ENCODE measurements at regions not wholly inside any gene's neighbourhood (a gene's known extent, or its start where the extent isn't known, plus 50 kb on each side); places are given as distances from the start of the nearest gene placed in this dataset.

- H4K20me1 ChIP-seq (ENCODE audit: control insufficient read depth, insufficient read depth, low read depth, low read length) = no peaks in the 10 kb centered on the region
- H3K9me3 ChIP-seq (ENCODE audit: control insufficient read depth, insufficient read depth, low read length) = peaks cover 3% of the 10 kb centered on the region; the same call in 1 of the 2 replicates
- no peak overlapping the region for H3K4me3 ChIP-seq (ENCODE audit: low read length)
- no peaks in the 10 kb centered on the region for H3K79me2 ChIP-seq (ENCODE audit: control insufficient read depth, low read length)
- H3K27ac ChIP-seq (ENCODE audit: low read depth, low read length) = no peak overlapping the region
- no peaks in the 10 kb centered on the region for H3F3A ChIP-seq (ENCODE audit: control insufficient read depth, insufficient read depth)
- H3K4me1 ChIP-seq (ENCODE audit: control insufficient read depth, low read length) = no peaks in the 10 kb centered on the region
- no peaks in the 10 kb centered on the region for H3K9me2 ChIP-seq (replicated peaks; ENCODE audit: control insufficient read depth, low read length)
- TF ChIP-seq CTCF (IDR thresholded peaks at IDR 0.05; ENCODE audit: low read depth, low read length, poor library complexity, severe bottlenecking) (no peak), EZH2phosphoT487 (IDR thresholded peaks at IDR 0.05; ENCODE audit: borderline replicate concordance, low read length) (no peak)
- no peak overlapping the region for H3K4me2 ChIP-seq (ENCODE audit: low read length)
- no peaks in the 10 kb centered on the region for H3K36me3 ChIP-seq (ENCODE audit: control insufficient read depth, low read length)
- no peaks in the 10 kb centered on the region for H3K27me3 ChIP-seq (ENCODE audit: control insufficient read depth, low read length)
These were observed 435.4 kb upstream of the TSHZ3 start for GRCh38 chr19:31784671-31785101.

- no peak overlapping the region for H3K4me3 ChIP-seq (ENCODE audit: low read length)
- no peaks in the 10 kb centered on the region for H3K9me2 ChIP-seq (replicated peaks; ENCODE audit: control insufficient read depth, low read length)
- no peaks in the 10 kb centered on the region for H3K36me3 ChIP-seq (ENCODE audit: control insufficient read depth, low read length)
- H3K27ac ChIP-seq (ENCODE audit: low read depth, low read length) = no peak overlapping the region
- no peak for TF ChIP-seq EZH2phosphoT487 (IDR thresholded peaks at IDR 0.05; ENCODE audit: borderline replicate concordance, low read length)
- no peak for TF ChIP-seq CTCF (IDR thresholded peaks at IDR 0.05; ENCODE audit: low read depth, low read length, poor library complexity, severe bottlenecking)
- no peaks in the 10 kb centered on the region for H3K4me1 ChIP-seq (ENCODE audit: control insufficient read depth, low read length)
- H3K4me2 ChIP-seq (ENCODE audit: low read length) = no peak overlapping the region
- no peaks in the 10 kb centered on the region for H3F3A ChIP-seq (ENCODE audit: control insufficient read depth, insufficient read depth)
- H3K27me3 ChIP-seq (ENCODE audit: control insufficient read depth, low read length) = no peaks in the 10 kb centered on the region
- H3K79me2 ChIP-seq (ENCODE audit: control insufficient read depth, low read length) = no peaks in the 10 kb centered on the region
- H4K20me1 ChIP-seq (ENCODE audit: control insufficient read depth, insufficient read depth, low read depth, low read length) = no peaks in the 10 kb centered on the region
- H3K9me3 ChIP-seq (ENCODE audit: control insufficient read depth, insufficient read depth, low read length) = no peaks in the 10 kb centered on the region
These were observed 452.4 kb upstream of the TSHZ3 start for GRCh38 chr19:31801611-31802010.

- TF ChIP-seq CTCF (IDR thresholded peaks at IDR 0.05; ENCODE audit: low read depth, low read length, poor library complexity, severe bottlenecking) = no peak
- no peak for TF ChIP-seq EZH2phosphoT487 (IDR thresholded peaks at IDR 0.05; ENCODE audit: borderline replicate concordance, low read length)
- Histone ChIP-seq H3K27ac (ENCODE audit: low read depth, low read length) (no peak overlapping the region), H4K20me1 (ENCODE audit: control insufficient read depth, insufficient read depth, low read depth, low read length) (no peaks in the 10 kb centered on the region), H3K79me2 (ENCODE audit: control insufficient read depth, low read length) (no peaks in the 10 kb centered on the region), H3K4me3 (ENCODE audit: low read length) (no peak overlapping the region), H3K4me1 (ENCODE audit: control insufficient read depth, low read length) (no peaks in the 10 kb centered on the region), H3K27me3 (ENCODE audit: control insufficient read depth, low read length) (no peaks in the 10 kb centered on the region), H3K9me3 (ENCODE audit: control insufficient read depth, insufficient read depth, low read length) (no peaks in the 10 kb centered on the region), H3F3A (ENCODE audit: control insufficient read depth, insufficient read depth) (no peaks in the 10 kb centered on the region), H3K9me2 (replicated peaks; ENCODE audit: control insufficient read depth, low read length) (no peaks in the 10 kb centered on the region), H3K4me2 (ENCODE audit: low read length) (no peak overlapping the region), H3K36me3 (ENCODE audit: control insufficient read depth, low read length) (no peaks in the 10 kb centered on the region)
These were observed 454.7 kb upstream of the TSHZ3 start for GRCh38 chr19:31803835-31804446.
